Stomach (tissue), 8 donors: ENCODE measurements at regions not wholly inside any gene's neighbourhood (a gene's known extent, or its start where the extent isn't known, plus 50 kb on each side); places are given as distances from the start of the nearest gene placed in this dataset.
A peak's percentile ranks its signal among the peaks of the same experiment; 100 is the strongest.

Source experiments
- DNase-seq, 2 donors: peaks; one replicate each; pipeline versions ENCODE4 v3.0.0 to v3.0.0-alpha.2; 2013 to 2019
- H3K27ac ChIP-seq, 5 donors: fragments of 200-600 bp in 4 of 5; sonication (generic) in 4 of 5; one replicate each; pipeline ENCODE4 v1.5.1; 2013 to 2019; ENCODE audit warnings: mild to moderate bottlenecking in 1 of 5, moderate library complexity in 1 of 5
- H3K27me3 ChIP-seq, 3 donors: fragments of 200-600 bp; sonication (generic); one replicate each; pipeline ENCODE4 v1.5.1; 2017 to 2019; ENCODE audit warnings: mixed run types in 1 of 3
- H3K36me3 ChIP-seq, 4 donors: fragments of 200-600 bp; sonication (generic); 1 replicate in 3 of 4; 2 replicates in 1 of 4; pipeline ENCODE4 v1.5.1; 2016 to 2019
- H3K4me1 ChIP-seq, 4 donors: fragments of 200-600 bp; sonication (generic); one replicate each; pipeline ENCODE4 v1.5.1; 2016 to 2019
- H3K4me3 ChIP-seq, 4 donors: fragments of 200-600 bp; sonication (generic) in 3 of 4; one replicate each; pipeline ENCODE4 v1.5.1; 2016 to 2019; ENCODE audit warnings: mild to moderate bottlenecking in 1 of 4
- H3K9me3 ChIP-seq, 4 donors: fragments of 200-600 bp; sonication (generic); one replicate each; pipeline ENCODE4 v1.5.1; 2016 to 2019
- CTCF ChIP-seq, 7 experiments: fragments of 450-650 bp in 4 of 7; fragments of 200-600 bp in 3 of 7; sonication (generic) in 3 of 7; IDR thresholded peaks; one replicate each; pipeline ENCODE4 v1.5.1; 2016 to 2019; ENCODE audit warnings: antibody characterized with exemption in 7 of 7, control low read depth in 2 of 7, mild to moderate bottlenecking in 1 of 7
- EP300 ChIP-seq: sonication (generic); formaldehyde crosslinking; IDR thresholded peaks from one replicate; pipeline ENCODE4 v1.6.1; 2017; ENCODE audit warnings: antibody characterized with exemption
- POLR2A ChIP-seq, 4 donors: fragments of 450-650 bp; IDR thresholded peaks; one replicate each; pipeline ENCODE4 v1.6.1; 2016; ENCODE audit warnings: antibody characterized with exemption in 4 of 4, control low read depth in 2 of 4, mild to moderate bottlenecking in 1 of 4, moderate library complexity in 1 of 4
- POLR2AphosphoS5 ChIP-seq, 3 donors: sonication (generic); formaldehyde crosslinking; IDR thresholded peaks; one replicate each; pipeline ENCODE4 v1.6.1; 2016; ENCODE audit warnings: antibody characterized with exemption in 3 of 3
- WGBS, 5 donors: extraction: QIAGEN DNeasy Blood & Tissue Kit in 3 of 5; methylation state at CpG; one replicate each; pipeline versions ENCODE4 v1.1.5 to v1.1.7; 2013 to 2018; 5-methylcytosine and 5-hydroxymethylcytosine counted together
- intact Hi-C: fragments of 100-400 bp; cut with DNase I; formaldehyde crosslinking; loops from one replicate; pipeline ENCODE4 v1.15.1; 2023; ENCODE audit warnings: low total_unique reads
- donor health status: healthy with polysubstance abuse.
- donor health status: Bipolar disorder and iron deficiency.
- donor health status: healthy.

DNA sequence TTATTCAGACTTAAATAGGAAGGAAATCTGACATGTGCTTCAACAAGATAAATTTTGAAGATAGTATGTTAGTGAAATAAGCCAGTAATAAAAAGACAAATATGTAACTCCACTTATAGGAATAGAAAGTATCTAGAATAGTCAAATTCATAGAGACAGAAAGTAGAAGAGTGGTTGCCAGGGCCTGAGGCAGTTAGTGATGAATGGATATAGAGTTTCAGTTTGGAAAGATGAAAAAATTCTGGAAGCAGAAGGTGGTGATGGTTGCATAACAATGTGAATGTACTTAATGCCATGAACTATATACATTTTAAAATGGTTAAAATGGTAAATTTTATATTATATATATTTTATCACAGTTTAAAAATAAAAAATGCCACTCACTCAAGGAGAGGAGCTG lies 54.3 kb downstream of the HAND2 start:
- H3K4me3 ChIP-seq: no peak overlapping the region
- intact Hi-C loops: no loop called here
- no peaks in the 10 kb centered on the region for H3K36me3 ChIP-seq
- no peak overlapping the region for H3K27ac ChIP-seq
- peaks cover 0 to 11% (median 0%) of the 10 kb centered on the region in 4 donors for H3K4me1 ChIP-seq
- H3K27me3 ChIP-seq: no peaks in the 10 kb centered on the region
- DNase-seq: no peak
- TF ChIP-seq CTCF (IDR thresholded peaks at IDR 0.05) (no peak), EP300 (no peak), POLR2A (IDR thresholded peaks at IDR 0.05) (no peak), POLR2AphosphoS5 (IDR thresholded peaks at IDR 0.05) (no peak)
- no peaks in the 10 kb centered on the region for H3K9me3 ChIP-seq

DNA sequence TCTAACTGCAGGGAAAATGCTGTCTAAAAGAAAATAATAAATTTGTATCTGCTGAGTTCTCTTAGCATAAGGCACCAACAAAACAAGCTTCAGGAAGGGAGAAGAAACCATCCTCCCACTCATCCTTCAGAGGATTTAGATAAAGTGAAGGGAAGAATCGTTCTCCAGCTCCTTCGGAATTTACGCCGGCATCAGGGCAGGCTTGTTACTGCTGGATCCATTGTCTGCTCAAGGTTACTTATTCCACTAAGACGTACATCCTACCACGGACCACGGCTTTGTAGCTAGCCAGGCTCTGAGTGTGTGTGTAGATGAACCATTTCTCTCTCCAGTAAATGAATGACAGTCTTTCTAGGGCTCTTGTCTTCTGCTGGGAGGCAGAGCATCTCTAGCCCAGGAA lies 60.4 kb downstream of the HAND2 start:
- Histone ChIP-seq H3K27ac (no peak overlapping the region), H3K27me3 (no peaks in the 10 kb centered on the region), H3K4me3 (no peak overlapping the region), H3K9me3 (no peaks in the 10 kb centered on the region), H3K36me3 (no peaks in the 10 kb centered on the region), H3K4me1 (no peaks in the 10 kb centered on the region)
- intact Hi-C loops: no loop called here
- no peak for DNase-seq
- TF ChIP-seq POLR2A (IDR thresholded peaks at IDR 0.05) (no peak), POLR2AphosphoS5 (IDR thresholded peaks at IDR 0.05) (no peak), EP300 (no peak), CTCF (IDR thresholded peaks at IDR 0.05) (no peak)
- WGBS, 5 donors: 84 to 94% (median 89%) methylated on average over 7 of the region's 7 CpGs

DNA sequence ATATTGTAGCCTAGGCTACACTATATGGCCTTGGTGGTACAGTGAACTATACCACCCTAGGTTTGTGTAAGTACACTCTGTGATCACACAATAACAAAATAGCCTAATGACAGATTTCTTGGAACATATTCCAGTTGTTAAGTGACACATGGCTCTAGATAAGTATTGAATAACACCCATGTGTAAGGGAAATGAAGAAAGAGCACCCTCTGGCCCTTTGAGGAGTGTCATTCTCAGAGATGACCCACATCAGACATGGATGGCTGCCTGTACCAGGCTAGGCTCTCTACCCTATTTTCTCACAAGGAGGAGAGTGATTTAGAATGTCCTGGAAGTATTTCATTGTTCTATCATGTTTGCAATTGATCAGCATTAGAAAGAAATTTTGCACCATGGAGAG lies 61.7 kb downstream of the HAND2 start:
- H3K36me3 ChIP-seq: no peaks in the 10 kb centered on the region
- no peaks in the 10 kb centered on the region for H3K9me3 ChIP-seq
- H3K27me3 ChIP-seq: no peaks in the 10 kb centered on the region
- no peak for DNase-seq
- no peaks in the 10 kb centered on the region for H3K4me1 ChIP-seq
- H3K27ac ChIP-seq: no peak overlapping the region
- TF ChIP-seq EP300: no peak
- no peak for TF ChIP-seq POLR2A (IDR thresholded peaks at IDR 0.05)
- TF ChIP-seq POLR2AphosphoS5 (IDR thresholded peaks at IDR 0.05): no peak
- no peak for TF ChIP-seq CTCF (IDR thresholded peaks at IDR 0.05)
- intact Hi-C loops: no loop called here
- no peak overlapping the region for H3K4me3 ChIP-seq

- peak in 1 of 2 donors; percentile 19 for DNase-seq
- Histone ChIP-seq H3K9me3 (no peaks in the 10 kb centered on the region), H3K27ac (no peak overlapping the region), H3K4me1 (no peaks in the 10 kb centered on the region), H3K4me3 (no peak overlapping the region), H3K27me3 (no peaks in the 10 kb centered on the region), H3K36me3 (no peaks in the 10 kb centered on the region)
- WGBS, 5 donors: 51 to 75% (median 71%) methylated on average over 2 of the region's 2 CpGs
- intact Hi-C loops: no loop called here
- TF ChIP-seq POLR2A (IDR thresholded peaks at IDR 0.05): no peak
- TF ChIP-seq POLR2AphosphoS5 (IDR thresholded peaks at IDR 0.05): no peak
- TF ChIP-seq CTCF (IDR thresholded peaks at IDR 0.05): no peak
- no peak for TF ChIP-seq EP300
Measured at GRCh38 chr4:173466101-173466500, 63.9 kb downstream of the HAND2 start.

- H3K36me3 ChIP-seq: no peaks in the 10 kb centered on the region
- H3K4me3 ChIP-seq: no peak overlapping the region
- intact Hi-C loops: no loop called here
- no peak for TF ChIP-seq EP300
- no peak for TF ChIP-seq CTCF (IDR thresholded peaks at IDR 0.05)
- no peak for TF ChIP-seq POLR2A (IDR thresholded peaks at IDR 0.05)
- no peak for TF ChIP-seq POLR2AphosphoS5 (IDR thresholded peaks at IDR 0.05)
- 92 to 95% (median 93%) methylated on average over 2 of the region's 2 CpGs for WGBS, 5 donors
- H3K27ac ChIP-seq: no peak overlapping the region
- DNase-seq: no peak
- H3K27me3 ChIP-seq: no peaks in the 10 kb centered on the region
- no peaks in the 10 kb centered on the region for H3K9me3 ChIP-seq
- no peaks in the 10 kb centered on the region for H3K4me1 ChIP-seq
Measured at GRCh38 chr4:173464481-173464880, 65.5 kb downstream of the HAND2 start.
